ENCODE measurements at regions not wholly inside any gene's neighbourhood (a gene's known extent, or its start where the extent isn't known, plus 50 kb on each side); places are given as distances from the start of the nearest gene placed in this dataset.
"Not testable (repeated sequence)": the region's sequence is repeated elsewhere in the genome, so short reads cannot be mapped to it uniquely, and the experiment has no call there.

- no peak for TF ChIP-seq CTCF (IDR thresholded peaks at IDR 0.05; ENCODE audit: insufficient read depth, low read length)
- DNase-seq (ENCODE audit: low read depth) = no peak
- H3K4me3 ChIP-seq (ENCODE audit: low read depth, low read length) = no peak overlapping the region
Measured at GRCh38 chr2:198525211-198525969, 721.0 kb downstream of the PLCL1 start.

- no peak for DNase-seq (ENCODE audit: low read depth)
- TF ChIP-seq CTCF (IDR thresholded peaks at IDR 0.05; ENCODE audit: insufficient read depth, low read length) = no peak
- H3K4me3 ChIP-seq (ENCODE audit: low read depth, low read length) = no peak overlapping the region
Measured at GRCh38 chr2:198523710-198524109, 719.3 kb downstream of the PLCL1 start.

- TF ChIP-seq CTCF (IDR thresholded peaks at IDR 0.05; ENCODE audit: insufficient read depth, low read length) = no peak
- no peak for DNase-seq (ENCODE audit: low read depth)
- H3K4me3 ChIP-seq (ENCODE audit: low read depth, low read length) = no peak overlapping the region
Measured at GRCh38 chr2:198518935-198519334, 714.5 kb downstream of the PLCL1 start.

- no peak for DNase-seq (ENCODE audit: low read depth)
- no peak overlapping the region for H3K4me3 ChIP-seq (ENCODE audit: low read depth, low read length)
- no peak for TF ChIP-seq CTCF (IDR thresholded peaks at IDR 0.05; ENCODE audit: insufficient read depth, low read length)
Measured at GRCh38 chr2:198517976-198518375, 713.6 kb downstream of the PLCL1 start.

- not testable (repeated sequence) for H3K4me3 ChIP-seq (ENCODE audit: low read depth, low read length); DNase-seq (ENCODE audit: low read depth)
Measured at GRCh38 chr2:198508610-198509009, 704.2 kb downstream of the PLCL1 start.

GRCh38 chr2:198499539-198499938, 695.1 kb downstream of the PLCL1 start:
- no peak for TF ChIP-seq CTCF (IDR thresholded peaks at IDR 0.05; ENCODE audit: insufficient read depth, low read length)
- peak; percentile 4 for DNase-seq (ENCODE audit: low read depth)
- H3K4me3 ChIP-seq (ENCODE audit: low read depth, low read length) = no peak overlapping the region

- no peak for DNase-seq (ENCODE audit: low read depth)
- TF ChIP-seq CTCF (IDR thresholded peaks at IDR 0.05; ENCODE audit: insufficient read depth, low read length) = no peak
- no peak overlapping the region for H3K4me3 ChIP-seq (ENCODE audit: low read depth, low read length)
Measured at GRCh38 chr2:198498516-198498915, 694.1 kb downstream of the PLCL1 start.

Data from fibroblast of the aortic adventitia (primary cell).